ENCODE measurements at regions not wholly inside any gene's neighbourhood (a gene's known extent, or its start where the extent isn't known, plus 50 kb on each side); places are given as distances from the start of the nearest gene placed in this dataset.
"Not testable (repeated sequence)": the region's sequence is repeated elsewhere in the genome, so short reads cannot be mapped to it uniquely, and the experiment has no call there.

DNA sequence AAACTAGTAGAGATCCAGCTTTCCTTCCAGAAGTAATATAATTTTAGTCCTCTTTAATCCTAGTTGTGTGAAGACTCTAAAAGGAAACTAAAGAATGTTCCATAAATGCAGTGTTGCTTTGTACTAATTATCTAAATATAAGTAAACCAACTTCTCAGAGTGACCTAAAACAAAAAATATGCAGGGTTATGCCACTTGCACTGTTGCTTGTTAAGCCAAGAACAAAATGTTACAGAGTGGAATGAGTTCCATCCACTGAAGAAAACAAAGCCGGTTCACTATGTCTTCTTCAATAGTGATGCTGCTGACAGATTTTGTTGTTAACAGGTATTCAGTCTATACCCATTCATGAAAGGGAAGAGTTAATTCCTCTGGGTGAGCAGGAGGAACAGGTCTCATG is 252.0 kb upstream of the DIAPH2 start:
- no peak for DNase-seq

DNA sequence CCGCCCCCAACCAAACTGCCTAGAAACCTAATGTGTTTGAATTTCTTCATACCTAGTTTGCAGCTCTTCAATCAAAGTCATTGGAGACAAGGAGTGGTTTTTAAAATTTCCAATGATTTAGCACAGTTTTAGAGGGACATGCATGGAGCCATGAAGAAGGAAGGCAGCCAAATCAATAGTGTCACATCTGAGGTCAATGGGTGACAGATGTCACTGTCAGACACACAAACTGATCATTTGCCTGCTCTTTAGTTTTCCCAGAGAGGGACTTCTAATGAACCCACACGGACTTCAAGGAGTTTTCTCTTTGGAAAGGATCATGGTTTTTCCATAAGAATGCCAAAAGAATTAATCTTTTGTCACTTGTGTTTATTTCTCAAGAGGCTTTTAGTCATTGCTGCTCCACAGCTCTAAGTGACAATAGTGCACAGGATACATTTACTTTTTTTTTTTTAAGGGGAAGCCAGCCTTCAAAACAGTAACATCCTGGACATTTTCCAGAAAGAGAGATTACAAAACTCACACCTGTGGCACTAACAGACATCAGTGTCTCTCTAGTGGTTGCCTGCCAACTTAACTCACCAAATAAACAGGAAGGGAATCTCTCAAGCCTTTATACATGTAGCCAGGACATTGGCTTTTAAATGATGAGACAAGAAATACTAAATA is 251.1 kb upstream of the DIAPH2 start:
- peak; percentile 32 for DNase-seq

DNA sequence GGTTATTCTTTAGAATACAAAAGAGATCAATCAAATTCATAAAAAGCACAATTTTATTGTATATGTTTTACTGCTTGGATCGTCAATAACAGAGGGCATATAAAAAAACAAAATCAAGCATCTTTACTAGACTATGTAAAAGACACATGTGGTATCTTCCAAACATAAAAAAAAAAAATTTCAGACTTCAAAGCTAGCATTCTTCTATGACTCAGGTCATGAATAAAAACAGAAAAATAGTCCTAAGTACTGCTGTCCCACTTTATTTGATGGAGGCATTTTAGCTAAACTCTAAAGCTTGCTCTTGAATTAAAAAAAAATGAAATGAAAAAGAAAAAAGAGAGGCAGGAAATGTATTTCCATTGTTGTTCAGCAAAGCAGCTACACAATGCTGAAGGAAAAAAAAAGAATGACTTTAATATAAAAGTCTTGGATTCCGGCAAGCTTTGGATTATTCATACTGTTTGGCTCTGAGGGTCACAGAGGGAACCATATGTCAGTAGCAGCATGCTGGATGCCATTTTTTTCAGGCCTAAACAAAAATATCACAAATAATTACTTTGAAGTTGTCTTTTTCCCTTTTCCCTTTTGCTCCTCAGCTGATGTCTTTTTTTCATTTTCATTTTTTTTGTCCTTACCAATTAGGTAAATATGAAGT is 249.1 kb upstream of the DIAPH2 start:
- DNase-seq: peak; percentile 64

DNA sequence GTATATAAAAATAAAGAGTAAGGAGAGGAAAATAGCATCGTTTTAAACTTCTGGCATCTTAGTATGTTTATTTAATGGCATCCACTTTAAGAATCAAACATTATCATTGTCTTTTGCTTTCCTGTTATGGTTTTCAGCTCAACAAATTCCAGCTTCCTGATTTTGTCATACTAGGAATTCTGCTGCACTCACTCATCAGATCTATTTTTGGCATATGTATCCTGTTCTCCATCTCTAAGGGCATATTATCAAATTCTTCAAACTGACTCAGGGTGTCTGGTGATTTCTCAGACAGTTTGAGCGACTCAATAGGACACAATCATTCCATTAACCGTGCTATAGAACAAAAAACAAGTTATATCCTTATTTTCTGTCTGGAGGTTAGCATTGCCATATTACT is 248.5 kb upstream of the DIAPH2 start:
- peak; percentile 81 for DNase-seq

DNA sequence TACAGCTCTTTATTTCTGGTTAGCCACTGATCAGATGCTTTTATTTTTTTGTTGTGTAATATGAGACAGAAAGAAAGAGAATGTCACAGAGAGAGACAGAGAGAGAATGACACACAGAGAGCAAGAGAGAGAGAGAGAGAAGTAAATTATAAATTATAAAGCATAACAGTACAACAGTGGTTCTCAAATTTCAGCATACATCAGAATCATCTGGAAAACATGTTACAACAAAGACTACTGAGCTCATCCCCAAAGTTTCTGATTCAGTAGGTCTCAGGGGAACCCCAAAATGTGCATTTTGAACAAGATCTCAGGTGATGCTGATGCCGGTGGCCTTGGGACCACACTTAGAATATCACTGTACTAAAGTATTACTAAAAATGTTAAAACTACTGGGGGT is 245.8 kb upstream of the DIAPH2 start:
- DNase-seq: no peak

DNA sequence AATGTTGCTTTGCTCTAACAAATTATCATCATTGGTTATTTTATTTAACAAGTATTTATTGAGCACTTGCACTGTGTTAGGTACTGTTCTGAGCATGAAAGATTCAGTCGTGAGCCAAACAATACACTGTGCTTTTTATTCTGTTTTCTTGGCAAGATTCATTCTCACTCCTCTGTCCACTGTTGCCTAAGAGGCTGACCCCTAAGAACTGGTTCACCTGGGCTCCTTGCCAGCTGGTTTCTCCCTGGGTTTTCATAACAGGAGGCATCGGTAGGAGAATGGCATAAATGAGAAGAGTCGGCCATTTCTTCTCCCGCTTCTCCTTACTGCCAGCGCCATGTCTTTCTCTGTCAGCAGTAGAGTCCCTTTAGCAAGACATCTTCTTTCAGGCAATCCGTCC is 243.7 kb upstream of the DIAPH2 start:
- DNase-seq: no peak

DNA sequence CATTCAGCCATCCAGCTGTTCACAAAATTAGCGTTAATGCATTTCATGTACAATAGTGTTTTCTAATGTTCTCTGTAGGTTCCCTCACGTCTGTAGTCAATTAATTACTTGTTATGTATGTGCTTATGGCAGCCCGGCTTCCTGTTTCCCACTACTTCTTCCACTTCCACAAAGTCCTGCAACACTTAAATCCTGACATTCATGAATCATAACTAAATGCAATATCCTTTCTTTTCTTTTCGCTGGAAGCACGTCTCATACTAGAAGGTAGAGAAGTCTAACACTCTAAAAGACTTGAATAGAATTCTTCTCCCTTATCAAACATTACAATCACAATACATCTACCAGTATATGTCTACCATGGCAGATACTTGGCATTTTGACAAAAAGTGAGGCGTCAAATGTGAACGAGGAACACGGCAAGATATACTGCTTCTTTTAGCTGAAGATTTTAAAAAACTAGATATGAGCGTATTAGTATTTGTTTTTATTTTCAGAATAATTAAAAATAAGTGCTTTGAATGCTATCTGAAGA is 239.0 kb upstream of the DIAPH2 start:
- peak; percentile 37 for DNase-seq

DNA sequence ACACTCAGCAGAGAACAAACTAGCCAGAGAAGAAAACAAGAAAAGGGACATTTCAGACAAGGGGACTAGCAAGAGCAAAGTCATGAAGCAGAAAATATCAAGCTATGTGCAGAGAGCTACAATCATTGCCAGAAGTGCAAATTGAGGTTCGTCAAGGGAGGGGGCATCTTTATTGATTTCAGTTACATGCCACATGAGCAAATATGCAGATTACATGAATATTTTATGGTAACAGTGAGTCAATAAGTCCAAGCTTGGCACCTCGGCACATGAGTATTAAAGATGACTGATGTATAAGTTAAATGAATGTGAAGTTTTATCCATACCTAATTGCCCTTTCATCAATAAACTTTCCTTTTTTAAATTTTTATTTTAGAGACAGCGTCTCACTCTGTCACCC is 238.1 kb upstream of the DIAPH2 start:
- no peak for DNase-seq

DNA sequence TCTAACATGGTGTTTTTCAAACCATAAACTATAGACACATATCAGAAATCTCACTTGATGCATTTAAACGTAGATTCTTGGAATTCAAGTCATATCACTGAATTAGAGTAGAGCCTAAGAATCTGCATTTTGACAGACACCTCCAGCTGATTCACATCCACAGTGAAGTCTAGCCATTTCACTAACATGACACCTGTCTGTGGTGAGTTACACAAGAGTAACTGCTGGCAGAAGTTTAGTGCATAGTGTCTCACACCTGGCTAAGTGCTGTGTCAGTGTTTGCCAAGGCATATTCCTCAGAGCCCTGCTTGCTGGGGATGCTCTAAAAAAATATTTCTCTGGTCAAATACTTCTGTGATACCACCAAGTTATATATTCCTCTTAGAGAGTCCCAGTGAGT is 237.5 kb upstream of the DIAPH2 start:
- no peak for DNase-seq

DNA sequence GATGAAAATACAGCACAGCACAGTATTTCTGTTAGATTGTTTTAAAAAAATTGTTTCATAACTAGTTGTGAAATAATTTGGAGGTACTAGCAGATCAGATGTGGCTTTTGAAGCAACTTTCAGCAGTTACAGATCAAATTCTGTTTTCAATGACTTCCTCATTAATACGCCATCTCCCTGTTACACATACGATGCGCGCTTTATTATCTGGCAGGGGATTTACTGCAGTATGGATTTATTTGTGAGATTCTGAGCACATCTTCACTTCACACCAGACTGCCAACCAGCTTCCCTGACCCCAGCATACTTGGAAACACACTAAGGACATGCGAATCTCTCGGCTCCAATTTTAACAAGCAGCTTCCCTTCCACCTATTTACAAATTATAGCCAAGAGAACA is 235.5 kb upstream of the DIAPH2 start:
- no peak for DNase-seq

DNA sequence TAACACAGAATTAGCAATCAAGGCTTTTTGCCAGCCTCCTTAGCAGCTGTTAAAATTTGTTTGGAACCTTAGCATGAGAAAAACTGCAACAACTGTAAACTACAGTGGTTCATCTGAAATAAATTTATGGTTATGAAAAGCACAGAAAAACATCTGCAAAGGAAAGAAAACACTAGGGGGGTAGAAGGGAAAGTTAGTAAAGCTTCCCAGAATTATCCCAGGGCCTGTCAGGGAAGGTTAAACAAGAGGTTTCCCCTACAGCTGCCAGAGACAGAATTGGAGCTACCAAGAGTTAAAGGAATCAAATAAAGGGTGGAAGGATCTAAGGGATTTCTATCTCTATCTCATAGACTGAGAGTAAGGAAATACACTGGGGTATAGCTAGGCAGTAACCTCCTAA is 234.7 kb upstream of the DIAPH2 start:
- no peak for DNase-seq

DNA sequence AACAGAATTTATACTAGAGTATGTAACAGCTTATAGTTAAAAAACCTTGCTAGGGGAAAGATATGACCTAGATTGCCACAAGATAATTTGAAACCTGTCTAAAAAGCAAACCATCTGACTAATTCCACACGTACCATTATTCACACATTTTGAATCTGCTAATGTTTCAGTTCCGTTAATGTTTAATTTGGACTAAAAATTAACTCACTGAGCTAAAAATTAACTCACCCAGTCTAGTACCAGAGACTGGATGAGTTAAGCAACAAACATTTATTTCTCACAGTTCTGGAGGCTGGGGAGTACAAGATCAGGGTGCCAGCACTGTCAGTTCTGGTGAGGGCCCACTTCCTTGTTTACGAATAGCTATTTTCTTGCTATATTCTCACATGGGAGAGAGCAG is 231.5 kb upstream of the DIAPH2 start:
- no peak for DNase-seq

DNA sequence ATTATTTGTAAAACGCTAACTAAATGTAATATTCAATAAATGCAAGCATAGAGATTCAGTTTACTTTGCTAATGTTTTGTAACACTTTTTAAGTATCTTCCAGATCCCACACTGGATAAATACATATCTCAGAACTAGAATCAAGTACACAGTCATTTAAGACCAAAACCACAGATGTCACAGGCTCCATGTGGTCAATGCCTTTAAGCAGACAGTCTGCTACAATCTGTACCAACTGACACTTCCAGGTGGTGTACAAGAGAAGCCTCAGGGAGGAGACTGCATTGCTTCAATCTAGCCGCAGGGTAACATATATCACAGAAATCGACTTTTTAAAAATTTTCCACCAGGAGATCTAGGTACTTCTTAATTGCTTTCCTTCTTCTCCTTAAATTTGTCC is 229.6 kb upstream of the DIAPH2 start:
- no peak for DNase-seq

DNA sequence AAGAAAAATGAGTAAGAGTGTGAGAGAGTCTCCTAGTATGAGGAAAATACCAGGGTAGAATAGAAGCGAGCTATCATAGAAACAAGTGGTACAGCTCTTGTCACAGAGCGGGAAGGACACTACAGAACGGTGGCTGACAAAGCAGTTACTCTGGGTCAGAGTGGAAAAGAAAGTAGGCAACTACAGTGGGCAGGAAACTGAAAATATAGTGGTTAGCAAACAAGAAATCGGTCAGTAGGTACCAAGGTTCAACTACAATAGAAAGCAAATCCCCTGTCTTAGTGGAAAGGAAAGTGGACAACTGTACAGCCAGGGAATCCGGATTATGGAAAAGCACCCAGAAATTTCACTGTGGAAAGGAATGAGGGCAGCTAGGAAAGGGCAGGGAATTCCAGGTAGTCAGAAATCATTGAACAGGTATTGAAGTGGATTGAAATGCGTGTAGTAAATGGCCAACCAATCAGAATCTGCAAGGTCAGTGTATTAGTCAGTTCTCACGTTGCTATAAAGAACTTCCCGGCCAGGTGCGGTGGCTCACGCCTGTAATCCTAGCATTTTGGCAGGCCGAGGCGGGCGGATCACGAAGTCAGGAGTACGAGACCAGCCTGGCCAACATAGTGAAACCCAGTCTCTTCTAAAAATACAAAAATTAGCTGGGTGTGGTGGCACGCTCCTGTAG is 219.6 kb upstream of the DIAPH2 start:
- DNase-seq: no peak

DNA sequence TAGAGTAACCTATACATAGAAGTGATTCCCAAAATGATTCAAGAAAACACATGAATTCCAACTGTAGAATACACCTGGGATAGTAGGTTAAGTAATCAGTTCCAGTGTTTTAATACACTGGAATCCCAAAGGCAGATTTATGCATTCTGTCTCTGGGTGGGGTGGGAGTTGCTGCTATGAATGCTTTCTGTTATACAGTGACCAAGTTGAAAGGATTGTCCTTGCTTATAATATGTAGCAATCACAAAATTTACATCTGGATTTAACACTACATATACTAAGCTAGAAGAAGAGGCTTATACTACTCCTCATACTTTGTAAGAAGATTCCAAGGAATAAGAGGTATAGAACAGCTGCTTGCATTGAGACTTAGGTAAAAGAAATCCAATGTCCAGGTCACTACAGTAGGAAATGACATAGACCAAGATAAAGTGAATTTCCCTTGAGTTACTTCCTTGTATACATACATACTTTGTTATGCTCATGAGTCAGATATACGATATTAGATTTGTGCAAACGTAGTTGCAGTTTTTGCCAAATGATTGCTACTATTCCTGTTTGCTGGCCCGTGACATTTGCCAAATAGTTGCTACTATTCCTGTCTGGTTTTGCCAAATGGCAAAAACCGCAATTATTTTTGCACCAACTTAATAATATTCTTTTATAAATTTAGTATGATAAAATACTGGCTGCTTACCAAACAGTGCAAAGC is 210.5 kb upstream of the DIAPH2 start:
- peak; percentile 56 for DNase-seq

DNA sequence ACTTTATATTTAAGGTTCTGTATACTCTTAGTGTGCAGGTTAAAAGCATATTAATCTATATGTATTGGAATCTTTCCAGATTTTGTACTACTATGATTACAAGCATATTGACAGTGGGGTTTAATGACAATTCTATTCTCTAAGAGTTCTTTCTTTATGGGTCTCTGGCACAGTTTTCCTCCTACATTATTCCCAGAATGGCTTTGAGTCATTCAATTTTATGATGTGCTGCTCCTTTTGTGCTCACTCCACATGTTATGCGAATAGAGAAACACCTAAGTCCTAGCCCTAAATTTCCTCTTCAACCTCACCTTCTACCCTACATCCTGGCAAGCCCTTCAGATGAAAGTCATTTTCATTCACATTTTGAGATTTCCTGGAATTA is 209.9 kb upstream of the DIAPH2 start:
- DNase-seq: peak; percentile 1

DNA sequence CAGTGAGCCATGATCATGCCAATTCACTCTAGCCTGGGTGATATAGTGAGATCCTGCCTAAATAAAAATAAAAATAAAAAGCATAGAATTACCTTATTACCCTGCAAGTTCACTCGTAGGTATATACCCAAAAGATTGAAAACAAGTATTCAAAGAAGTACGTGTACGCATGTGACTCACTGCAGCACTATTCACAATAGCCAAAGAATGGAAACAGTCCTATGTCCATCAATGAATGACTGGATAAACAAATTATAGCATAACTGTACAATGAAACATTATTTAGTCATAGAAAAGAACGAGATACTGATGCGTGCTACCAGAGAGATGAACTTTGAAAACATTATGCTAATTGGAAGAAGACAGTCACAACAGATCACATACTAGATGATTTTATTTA is 204.6 kb upstream of the DIAPH2 start:
- DNase-seq: peak; percentile 41

DNA sequence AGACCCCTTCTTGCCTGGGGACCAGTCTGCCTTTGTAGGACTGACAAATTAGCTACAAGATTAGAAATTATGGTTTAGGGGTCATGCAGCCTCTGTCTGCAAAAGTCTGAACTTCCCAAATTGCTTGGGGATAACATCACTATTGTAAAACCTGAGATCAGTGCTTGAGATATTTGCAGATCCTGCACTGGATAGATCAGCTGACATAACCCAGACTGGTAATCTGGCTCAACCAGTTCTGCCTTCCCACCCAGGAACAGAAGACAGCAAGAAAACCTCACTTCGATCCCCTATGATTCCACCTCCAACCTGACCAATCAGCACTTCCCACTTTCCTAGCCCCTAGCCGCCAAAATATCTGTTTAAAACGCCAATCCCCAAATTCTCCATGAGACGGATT is 202.8 kb upstream of the DIAPH2 start:
- DNase-seq: no peak

DNA sequence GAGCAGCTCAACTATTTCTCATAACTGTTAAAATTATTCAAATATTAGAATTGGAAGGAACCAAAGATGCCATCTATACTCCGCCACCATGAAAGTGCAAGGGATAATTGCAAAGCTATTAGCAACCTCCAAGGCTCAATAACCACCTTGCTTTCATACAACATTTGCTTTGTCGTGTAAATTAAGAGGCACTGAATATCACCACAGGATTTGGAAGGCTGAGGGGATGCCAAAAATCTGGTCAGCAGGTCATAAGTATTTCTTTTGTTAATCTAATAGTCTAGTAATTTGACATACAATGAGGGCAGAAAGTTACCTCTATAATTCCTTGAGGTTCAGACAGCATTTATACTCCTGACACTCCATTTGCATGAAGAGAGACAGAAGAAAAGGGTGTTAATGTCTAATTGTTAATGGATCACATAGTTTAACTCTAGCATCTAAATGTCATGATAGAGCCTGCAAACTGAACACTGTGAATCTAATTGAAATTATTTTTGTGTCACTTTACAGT is 200.9 kb upstream of the DIAPH2 start:
- DNase-seq: no peak

DNA sequence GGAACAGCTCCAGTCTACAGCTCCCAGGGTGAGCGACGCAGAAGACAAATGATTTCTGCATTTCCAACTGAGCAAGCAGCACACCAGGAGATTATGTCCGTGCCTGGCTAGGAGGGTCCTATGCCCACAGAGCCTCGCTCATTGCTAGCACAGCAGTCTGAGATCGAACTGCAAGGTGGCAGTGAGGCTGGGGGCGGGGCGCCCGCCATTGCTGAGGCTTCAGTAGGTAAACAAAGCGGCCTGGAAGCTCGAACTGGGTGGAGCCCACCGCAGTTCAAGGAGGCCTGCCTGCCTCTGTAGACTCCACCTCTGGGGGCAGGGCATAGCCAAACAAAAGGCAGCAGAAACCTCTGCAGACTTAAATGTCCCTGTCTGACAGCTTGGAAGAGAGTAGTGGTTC is 198.0 kb upstream of the DIAPH2 start:
- not testable (repeated sequence) for DNase-seq

DNA sequence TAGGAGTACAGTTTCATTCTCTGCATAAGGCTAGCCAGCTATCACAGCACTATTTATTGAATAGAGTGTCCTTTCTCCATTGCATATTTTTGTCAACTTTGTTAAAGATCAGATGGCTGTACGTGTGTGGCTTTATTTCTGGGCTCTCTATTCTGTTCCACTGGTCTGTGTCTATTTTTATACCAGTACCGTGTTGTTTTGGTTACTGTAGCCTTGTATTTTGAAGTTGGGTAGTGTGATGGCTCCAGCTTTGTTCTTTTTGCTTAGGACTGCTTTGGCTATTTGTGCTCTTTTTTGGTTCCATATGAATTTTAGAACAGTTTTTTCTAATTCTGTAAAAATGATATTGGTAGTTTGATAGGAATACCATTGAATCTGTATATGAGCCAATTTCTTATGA is 182.1 kb upstream of the DIAPH2 start:
- no peak for DNase-seq

DNA sequence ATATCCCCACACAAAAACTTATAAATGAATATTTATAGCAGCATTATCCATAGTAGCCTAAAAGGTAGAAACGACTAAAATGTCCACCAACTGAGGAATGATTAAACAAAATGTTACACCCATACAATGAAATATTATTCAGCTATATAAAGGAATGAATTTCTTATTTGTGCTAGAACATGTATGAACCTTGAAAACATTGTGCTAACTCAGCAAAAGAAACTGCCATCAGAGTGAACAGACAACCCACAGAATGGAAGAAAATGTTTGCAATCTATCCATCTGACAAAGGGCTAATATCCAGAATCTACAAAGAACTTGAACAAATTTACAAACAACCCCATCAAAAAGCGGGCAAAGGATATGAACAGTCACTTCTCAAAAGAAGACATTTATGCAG is 155.3 kb upstream of the DIAPH2 start:
- not testable (repeated sequence) for DNase-seq

DNA sequence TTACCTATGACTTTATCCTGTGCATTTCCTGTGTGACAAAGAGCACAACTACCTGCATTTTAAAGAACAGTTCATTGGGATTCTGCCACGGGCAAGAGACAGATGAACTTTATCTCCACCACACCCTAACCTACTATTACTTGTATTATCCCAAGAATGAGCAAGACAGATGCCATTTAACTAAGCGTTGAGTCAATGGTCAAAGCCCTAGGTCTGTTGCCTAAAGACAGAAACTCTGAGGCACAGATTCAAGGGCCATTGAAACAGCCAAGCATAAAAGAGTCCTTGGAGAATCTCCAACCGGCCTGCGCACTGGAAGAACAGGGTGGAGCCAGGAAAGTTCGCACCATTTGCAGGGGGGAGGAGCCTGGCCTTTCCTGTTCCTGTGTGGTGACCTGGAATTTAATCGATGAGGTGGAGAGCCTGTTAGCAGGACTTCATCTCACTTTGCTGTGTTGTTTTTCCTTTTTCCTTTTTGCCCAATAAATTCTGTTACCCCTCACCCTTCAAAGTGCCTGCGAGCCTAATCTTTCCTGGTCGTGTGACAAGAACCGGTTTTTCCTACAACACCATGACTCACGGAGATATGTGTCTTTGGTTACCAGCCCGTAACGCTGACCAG is 146.4 kb upstream of the DIAPH2 start:
- no peak for DNase-seq

Measured in dermis blood vessel endothelial cell (primary cell).